PC-3 (cell line): ENCODE measurements at regions not wholly inside any gene's neighbourhood (a gene's known extent, or its start where the extent isn't known, plus 50 kb on each side); places are given as distances from the start of the nearest gene placed in this dataset.
A peak's percentile ranks its signal among the peaks of the same experiment; 100 is the strongest.

ENCODE experiments used
- ATAC-seq: fragments of 200-7000 bp; cut with Tn5 transposase; 2 replicates; pipeline ENCODE4 v1.9.1; 2020; ENCODE audit warnings: mild to moderate bottlenecking, moderate library complexity
- BruUV-seq: library from RNA; stranded (reverse); fragments of 400-500 nt; replicated peaks from 2 replicates; lab custom pipeline; 2021; lab: Mats Ljungman, UMichigan
- CTCF ChIA-PET: fragments of 300-600 bp; sonication (Branson Sonifier 250); formaldehyde crosslinking; loops from one replicate; lab custom pipeline; 2022; ENCODE audit warnings: antibody characterized with exemption; lab: Charles Lee
- POLR2A ChIA-PET: fragments of 300-600 bp; sonication (Branson Sonifier 250); formaldehyde crosslinking; loops from one replicate; lab custom pipeline; 2022; ENCODE audit warnings: antibody characterized with exemption; ENCODE audit not compliant: unreplicated experiment; lab: Charles Lee
- DNase-seq: peaks from one replicate; pipeline ENCODE4 v3.0.0-alpha.2; 2015
- H2AFZ ChIP-seq: fragments of 300-600 bp; sonication (generic); 2 replicates; pipeline ENCODE4 v1.6.0; 2016; ENCODE audit warnings: antibody characterized with exemption, low read length
- H3F3A ChIP-seq: fragments of 300-600 bp; sonication (generic); one replicate; pipeline ENCODE4 v1.6.0; 2017; ENCODE audit warnings: antibody characterized with exemption, low read length, control low read depth, mild to moderate bottlenecking; ENCODE audit not compliant: unreplicated experiment
- H3K27ac ChIP-seq: fragments of 300-600 bp; sonication (generic); 2 replicates; pipeline ENCODE4 v1.5.1; 2016; ENCODE audit warnings: mild to moderate bottlenecking, low read length
- H3K27me3 ChIP-seq: fragments of 300-600 bp; sonication (generic); 2 replicates; pipeline ENCODE4 v1.6.1; 2016; ENCODE audit warnings: low read length, mixed read lengths
- H3K36me3 ChIP-seq: fragments of 300-600 bp; sonication (generic); 2 replicates; pipeline ENCODE4 v1.6.1; 2016; ENCODE audit warnings: low read depth, mixed run types, low read length, mixed read lengths
- H3K4me1 ChIP-seq: fragments of 300-600 bp; sonication (generic); 2 replicates; pipeline ENCODE4 v1.5.1; 2016; ENCODE audit warnings: low read length; ENCODE audit not compliant: insufficient read depth
- H3K4me2 ChIP-seq: fragments of 300-600 bp; sonication (generic); 2 replicates; pipeline ENCODE4 v1.6.0; 2016; ENCODE audit warnings: low read length
- H3K4me3 ChIP-seq: fragments of 300-600 bp; sonication (generic); 2 replicates; pipeline ENCODE4 v1.5.1; 2016; ENCODE audit warnings: mild to moderate bottlenecking, low read length, mixed read lengths
- H3K79me2 ChIP-seq: fragments of 300-600 bp; sonication (generic); 2 replicates; pipeline ENCODE4 v1.6.1; 2017; ENCODE audit warnings: low read length, mixed read lengths
- H3K9ac ChIP-seq: fragments of 300-600 bp; sonication (generic); 2 replicates; pipeline ENCODE4 v1.6.0; 2016; ENCODE audit warnings: mild to moderate bottlenecking, low read length
- H3K9me2 ChIP-seq: fragments of 300-600 bp; sonication (generic); replicated peaks from 2 replicates; pipeline ENCODE4 v1.6.1; 2016; ENCODE audit warnings: mixed run types, low read length, mixed read lengths
- H3K9me3 ChIP-seq: fragments of 300-600 bp; sonication (generic); 2 replicates; pipeline ENCODE4 v1.6.1; 2016; ENCODE audit warnings: low read length, mixed read lengths
- H4K20me1 ChIP-seq: fragments of 300-600 bp; sonication (generic); 2 replicates; pipeline ENCODE4 v1.6.1; 2016; ENCODE audit warnings: low read length, mixed read lengths
- EZH2 ChIP-seq: fragments of 300-600 bp; sonication (generic); IDR thresholded peaks from one replicate; pipeline ENCODE4 v1.6.1; 2017; ENCODE audit warnings: antibody characterized with exemption, mild to moderate bottlenecking, low read length; ENCODE audit not compliant: unreplicated experiment
- EZH2phosphoT487 ChIP-seq: fragments of 300-600 bp; sonication (generic); IDR thresholded peaks from 2 replicates; pipeline ENCODE4 v1.6.1; 2018; ENCODE audit warnings: mild to moderate bottlenecking, antibody characterized with exemption, low read length, borderline replicate concordance
- intact Hi-C: fragments of 100-400 bp; cut with micrococcal nuclease; formaldehyde crosslinking; loops from 2 replicates; pipeline ENCODE4 v1.9.0; 2023
- TF ChIP-seq, protein P1 (sequence below): fragments of 300-600 bp; sonication (generic); conservative IDR thresholded peaks from 2 replicates; pipeline ENCODE4 v1.5.1; 2017; ENCODE audit warnings: antibody characterized with exemption, low read depth, mild to moderate bottlenecking, low read length

DNA sequence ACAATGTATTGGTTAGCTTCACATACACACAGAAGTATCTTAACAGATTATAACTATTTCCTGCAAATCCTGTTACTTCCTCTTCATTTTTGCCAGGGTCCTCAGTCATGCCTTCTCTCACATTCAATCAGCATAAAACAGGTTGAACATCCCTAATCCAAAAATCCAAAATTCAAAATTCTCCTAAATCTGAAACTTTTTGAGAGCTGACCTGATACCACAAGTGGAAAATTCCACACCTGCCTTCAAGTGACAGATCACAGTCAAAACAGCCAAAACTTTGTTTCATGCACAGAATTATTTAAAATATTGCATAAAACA lies 62.9 kb upstream of the FBXO28 start:
- H3K4me2 ChIP-seq: no peak overlapping the region
- intact Hi-C loops: loop anchor here (5.0 to 10.0 kb wide), 2 partner anchors 56 kb away; no protein-coding TSS in a partner anchor
- H4K20me1 ChIP-seq: no peaks in the 10 kb centered on the region
- H3K27ac ChIP-seq: no peak overlapping the region
- no peak overlapping the region for H3K9ac ChIP-seq
- ChIA-PET POLR2A (interaction anchor here (0.5 to 0.6 kb wide), 2 partner anchors 11 to 58 kb away, joined by 3 to 4 read pairs; no protein-coding TSS in a partner anchor), CTCF (interaction anchor here (0.6 to 2.2 kb wide), 6 partner anchors 17 to 572 kb away, joined by 3 to 11 read pairs (median 3); no protein-coding TSS in a partner anchor)
- TF ChIP-seq EZH2 (no peak), EZH2phosphoT487 (no peak)
- TF ChIP-seq, protein P1, sequence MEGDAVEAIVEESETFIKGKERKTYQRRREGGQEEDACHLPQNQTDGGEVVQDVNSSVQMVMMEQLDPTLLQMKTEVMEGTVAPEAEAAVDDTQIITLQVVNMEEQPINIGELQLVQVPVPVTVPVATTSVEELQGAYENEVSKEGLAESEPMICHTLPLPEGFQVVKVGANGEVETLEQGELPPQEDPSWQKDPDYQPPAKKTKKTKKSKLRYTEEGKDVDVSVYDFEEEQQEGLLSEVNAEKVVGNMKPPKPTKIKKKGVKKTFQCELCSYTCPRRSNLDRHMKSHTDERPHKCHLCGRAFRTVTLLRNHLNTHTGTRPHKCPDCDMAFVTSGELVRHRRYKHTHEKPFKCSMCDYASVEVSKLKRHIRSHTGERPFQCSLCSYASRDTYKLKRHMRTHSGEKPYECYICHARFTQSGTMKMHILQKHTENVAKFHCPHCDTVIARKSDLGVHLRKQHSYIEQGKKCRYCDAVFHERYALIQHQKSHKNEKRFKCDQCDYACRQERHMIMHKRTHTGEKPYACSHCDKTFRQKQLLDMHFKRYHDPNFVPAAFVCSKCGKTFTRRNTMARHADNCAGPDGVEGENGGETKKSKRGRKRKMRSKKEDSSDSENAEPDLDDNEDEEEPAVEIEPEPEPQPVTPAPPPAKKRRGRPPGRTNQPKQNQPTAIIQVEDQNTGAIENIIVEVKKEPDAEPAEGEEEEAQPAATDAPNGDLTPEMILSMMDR: peak; percentile 31; the same call in 1 of the 2 replicates
- no peaks in the 10 kb centered on the region for H3K36me3 ChIP-seq
- H3K4me1 ChIP-seq: peaks cover 25% of the 10 kb centered on the region
- H3K79me2 ChIP-seq: no peaks in the 10 kb centered on the region
- DNase-seq (no peak), ATAC-seq (no peak)
- H3K9me2 ChIP-seq: no peaks in the 10 kb centered on the region
- H3F3A ChIP-seq: peaks cover 13% of the 10 kb centered on the region
- H3K9me3 ChIP-seq: 0 out of 2 replicates have a peak, but pooled peaks cover 5% of the 10 kb centered on the region
- H2AFZ ChIP-seq: no peak overlapping the region
- no peaks in the 10 kb centered on the region for H3K27me3 ChIP-seq
- H3K4me3 ChIP-seq: no peak overlapping the region
- no TSS peak for BruUV-seq

DNA sequence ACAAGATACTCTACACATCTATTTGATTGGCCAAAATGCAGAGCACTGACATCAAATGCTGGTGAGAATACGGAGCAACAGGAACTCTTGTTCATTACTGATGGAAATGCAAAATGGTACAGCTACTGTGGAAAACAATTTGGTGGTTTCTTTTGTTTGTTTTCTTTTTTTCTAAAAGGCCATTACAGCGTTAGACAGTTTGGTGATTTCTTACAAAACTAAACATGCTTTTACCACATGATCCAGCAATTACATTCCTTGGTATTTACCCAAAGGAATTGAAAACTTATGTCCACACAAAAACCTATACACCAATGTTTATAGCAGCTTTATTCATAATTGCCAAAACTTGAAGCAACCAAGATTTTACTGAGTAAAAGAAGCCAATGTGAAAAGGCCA lies 66.4 kb upstream of the FBXO28 start:
- ChIA-PET POLR2A (interaction anchor here (0.5 kb wide), 1 partner anchor 40 kb away, joined by 4 read pairs; no protein-coding TSS in a partner anchor), CTCF (no interaction called here)
- BruUV-seq: no TSS peak
- H3K9me3 ChIP-seq: no peaks in the 10 kb centered on the region
- no peak overlapping the region for H3K4me3 ChIP-seq
- H3K9ac ChIP-seq: no peak overlapping the region
- no peak overlapping the region for H3K4me2 ChIP-seq
- H2AFZ ChIP-seq: no peak overlapping the region
- no peaks in the 10 kb centered on the region for H3K79me2 ChIP-seq
- peaks cover 5% of the 10 kb centered on the region for H3F3A ChIP-seq
- intact Hi-C loops: no loop called here
- DNase-seq (no peak), ATAC-seq (no peak)
- no peak for TF ChIP-seq EZH2
- TF ChIP-seq EZH2phosphoT487: no peak
- TF ChIP-seq, protein P1: no peak
- no peaks in the 10 kb centered on the region for H3K9me2 ChIP-seq
- no peaks in the 10 kb centered on the region for H3K36me3 ChIP-seq
- H4K20me1 ChIP-seq: no peaks in the 10 kb centered on the region
- no peak overlapping the region for H3K27ac ChIP-seq
- peaks cover 20% of the 10 kb centered on the region for H3K4me1 ChIP-seq
- H3K27me3 ChIP-seq: no peaks in the 10 kb centered on the region

DNA sequence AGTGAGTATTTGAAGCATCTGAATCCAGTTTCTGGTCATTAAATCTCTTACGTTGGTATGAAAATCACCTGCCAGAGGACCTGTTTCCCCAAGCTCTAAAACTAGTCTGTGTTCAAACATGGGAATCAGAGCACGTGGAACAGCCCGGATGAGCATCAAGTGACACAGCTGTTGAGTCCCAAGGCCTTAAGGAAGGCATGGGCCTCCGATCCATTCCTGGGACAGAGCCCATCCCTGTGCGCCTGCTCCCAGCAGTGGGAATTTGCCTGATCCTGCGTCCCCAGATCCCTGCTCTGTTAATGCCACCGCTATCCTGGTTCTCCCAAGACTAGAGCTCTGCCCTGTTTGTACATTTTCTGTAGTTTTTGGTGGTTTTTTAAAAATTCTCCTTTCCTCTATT lies 68.4 kb upstream of the FBXO28 start:
- Histone ChIP-seq H3K27me3 (no peaks in the 10 kb centered on the region), H3K4me1 (peaks cover 8% of the 10 kb centered on the region), H3K9me2 (no peaks in the 10 kb centered on the region), H3K4me2 (no peak overlapping the region), H3K4me3 (no peak overlapping the region), H3K9ac (no peak overlapping the region), H2AFZ (no peak overlapping the region), H3F3A (no peaks in the 10 kb centered on the region), H3K36me3 (no peaks in the 10 kb centered on the region), H4K20me1 (no peaks in the 10 kb centered on the region), H3K9me3 (no peaks in the 10 kb centered on the region), H3K27ac (no peak overlapping the region), H3K79me2 (no peaks in the 10 kb centered on the region)
- intact Hi-C loops: no loop called here
- ATAC-seq: no peak
- TF ChIP-seq, protein P1: no peak
- TF ChIP-seq EZH2 (no peak), EZH2phosphoT487 (no peak)
- no TSS peak for BruUV-seq
- POLR2A ChIA-PET: no interaction called here
- CTCF ChIA-PET: no interaction called here
- DNase-seq: no peak
